HepG2 (cell line): ENCODE measurements at regions not wholly inside any gene's neighbourhood (a gene's known extent, or its start where the extent isn't known, plus 50 kb on each side); places are given as distances from the start of the nearest gene placed in this dataset.

Source experiments
- CHD2 ChIP-seq: IDR thresholded peaks from 2 replicates; pipeline ENCODE4 v1.6.1; 2011; ENCODE audit warnings: low read depth, low read length, improper control_type of control experiment
- CHD4 ChIP-seq: fragments of 200-600 bp; sonication (generic); IDR thresholded peaks from 2 replicates; pipeline ENCODE4 v1.7.0; 2017; ENCODE audit warnings: mild to moderate bottlenecking, low read length, borderline replicate concordance
- HIVEP1 ChIP-seq: sonication (generic); formaldehyde crosslinking; IDR thresholded peaks from 2 replicates; pipeline ENCODE4 v1.4.0; 2020; ENCODE audit warnings: mild to moderate bottlenecking, missing genetic modification reagents
- HOXA7 ChIP-seq: sonication (generic); formaldehyde crosslinking; IDR thresholded peaks from 2 replicates; pipeline ENCODE4 v1.8.1; 2022; ENCODE audit warnings: mild to moderate bottlenecking, missing genetic modification reagents, moderate library complexity
- IRF2 ChIP-seq: IDR thresholded peaks from 2 replicates; pipeline ENCODE4 v1.6.1; 2018; ENCODE audit warnings: missing genetic modification reagents, missing compliant biosample characterization
- MTA3 ChIP-seq: sonication (generic); formaldehyde crosslinking; IDR thresholded peaks from 2 replicates; pipeline ENCODE4 v1.4.0; 2020; ENCODE audit warnings: missing genetic modification reagents
- RFXAP ChIP-seq: sonication (generic); formaldehyde crosslinking; IDR thresholded peaks from 2 replicates; pipeline ENCODE4 v1.4.0; 2020; ENCODE audit warnings: missing genetic modification reagents, borderline replicate concordance
- RXRA ChIP-seq: sonication (generic); formaldehyde crosslinking; IDR thresholded peaks from 2 replicates; pipeline ENCODE4 v1.5.1; 2020; ENCODE audit warnings: missing genetic modification reagents
- TCF7 ChIP-seq: sonication (generic); IDR thresholded peaks from 2 replicates; pipeline ENCODE4 v1.6.1; 2016; ENCODE audit warnings: antibody characterized with exemption, low read depth
- ZNF768 ChIP-seq: sonication (generic); formaldehyde crosslinking; IDR thresholded peaks from 2 replicates; pipeline ENCODE4 v1.4.0; 2020; ENCODE audit warnings: missing genetic modification reagents
- TF ChIP-seq, protein P1 (sequence below): sonication (generic); formaldehyde crosslinking; IDR thresholded peaks from 2 replicates; pipeline ENCODE4 v1.4.0; 2020; ENCODE audit warnings: mild to moderate bottlenecking, missing genetic modification reagents
- TF ChIP-seq, protein P2 (sequence below): sonication (generic); formaldehyde crosslinking; IDR thresholded peaks from 2 replicates; pipeline ENCODE4 v1.5.0; 2020; ENCODE audit warnings: mild to moderate bottlenecking, missing genetic modification reagents, moderate library complexity
- TF ChIP-seq, protein P3 (sequence below): sonication (generic); formaldehyde crosslinking; IDR thresholded peaks from 2 replicates; pipeline ENCODE4 v1.5.0; 2020; ENCODE audit warnings: missing genetic modification reagents

DNA sequence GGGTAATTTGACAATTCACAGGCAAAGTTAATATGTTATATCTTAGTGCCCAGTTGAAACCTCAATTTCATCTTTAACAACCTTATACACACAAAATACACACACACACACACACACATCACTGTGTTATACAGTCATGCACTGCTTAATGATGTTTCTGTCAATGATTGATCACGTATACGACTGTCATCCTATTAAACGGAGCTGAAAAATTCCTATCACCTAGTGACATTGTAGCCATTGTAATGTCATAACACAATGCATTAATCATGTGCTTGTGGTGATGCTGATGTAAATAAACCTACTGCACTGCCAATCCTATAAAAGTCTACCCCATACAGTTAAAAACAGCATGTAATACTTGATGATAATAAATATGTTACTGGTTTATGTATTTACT lies 64.8 kb upstream of the HLA-E start:
- TF ChIP-seq TCF7, result no peak
- no peak for TF ChIP-seq HIVEP1 (CRISPR knock-in tag)
- TF ChIP-seq MTA3, result no peak
- TF ChIP-seq RFXAP, result no peak
- no peak for TF ChIP-seq IRF2 (CRISPR knock-in tag)
- TF ChIP-seq, protein P1, sequence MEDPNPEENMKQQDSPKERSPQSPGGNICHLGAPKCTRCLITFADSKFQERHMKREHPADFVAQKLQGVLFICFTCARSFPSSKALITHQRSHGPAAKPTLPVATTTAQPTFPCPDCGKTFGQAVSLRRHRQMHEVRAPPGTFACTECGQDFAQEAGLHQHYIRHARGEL (CRISPR knock-in tag), result no peak
- TF ChIP-seq ZNF768 (CRISPR knock-in tag), result no peak
- TF ChIP-seq, protein P2, sequence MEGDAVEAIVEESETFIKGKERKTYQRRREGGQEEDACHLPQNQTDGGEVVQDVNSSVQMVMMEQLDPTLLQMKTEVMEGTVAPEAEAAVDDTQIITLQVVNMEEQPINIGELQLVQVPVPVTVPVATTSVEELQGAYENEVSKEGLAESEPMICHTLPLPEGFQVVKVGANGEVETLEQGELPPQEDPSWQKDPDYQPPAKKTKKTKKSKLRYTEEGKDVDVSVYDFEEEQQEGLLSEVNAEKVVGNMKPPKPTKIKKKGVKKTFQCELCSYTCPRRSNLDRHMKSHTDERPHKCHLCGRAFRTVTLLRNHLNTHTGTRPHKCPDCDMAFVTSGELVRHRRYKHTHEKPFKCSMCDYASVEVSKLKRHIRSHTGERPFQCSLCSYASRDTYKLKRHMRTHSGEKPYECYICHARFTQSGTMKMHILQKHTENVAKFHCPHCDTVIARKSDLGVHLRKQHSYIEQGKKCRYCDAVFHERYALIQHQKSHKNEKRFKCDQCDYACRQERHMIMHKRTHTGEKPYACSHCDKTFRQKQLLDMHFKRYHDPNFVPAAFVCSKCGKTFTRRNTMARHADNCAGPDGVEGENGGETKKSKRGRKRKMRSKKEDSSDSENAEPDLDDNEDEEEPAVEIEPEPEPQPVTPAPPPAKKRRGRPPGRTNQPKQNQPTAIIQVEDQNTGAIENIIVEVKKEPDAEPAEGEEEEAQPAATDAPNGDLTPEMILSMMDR, result no peak
- no peak for TF ChIP-seq RXRA (CRISPR knock-in tag)
- TF ChIP-seq HOXA7 (CRISPR knock-in tag), result no peak
- TF ChIP-seq, protein P3, sequence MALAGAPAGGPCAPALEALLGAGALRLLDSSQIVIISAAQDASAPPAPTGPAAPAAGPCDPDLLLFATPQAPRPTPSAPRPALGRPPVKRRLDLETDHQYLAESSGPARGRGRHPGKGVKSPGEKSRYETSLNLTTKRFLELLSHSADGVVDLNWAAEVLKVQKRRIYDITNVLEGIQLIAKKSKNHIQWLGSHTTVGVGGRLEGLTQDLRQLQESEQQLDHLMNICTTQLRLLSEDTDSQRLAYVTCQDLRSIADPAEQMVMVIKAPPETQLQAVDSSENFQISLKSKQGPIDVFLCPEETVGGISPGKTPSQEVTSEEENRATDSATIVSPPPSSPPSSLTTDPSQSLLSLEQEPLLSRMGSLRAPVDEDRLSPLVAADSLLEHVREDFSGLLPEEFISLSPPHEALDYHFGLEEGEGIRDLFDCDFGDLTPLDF, result no peak
- TF ChIP-seq CHD4, result no peak
- no peak for TF ChIP-seq CHD2
